ENCODE measurements at regions not wholly inside any gene's neighbourhood (a gene's known extent, or its start where the extent isn't known, plus 50 kb on each side); places are given as distances from the start of the nearest gene placed in this dataset.
"Not testable (repeated sequence)": the region's sequence is repeated elsewhere in the genome, so short reads cannot be mapped to it uniquely, and the experiment has no call there.

- DNase-seq (ENCODE audit: low read depth in 4 of 4, low spot score in 3 of 4), result not testable (repeated sequence)
Observed at GRCh38 chr6:11457422-11457821, 80.1 kb upstream of the TMEM170B start.

- not testable (repeated sequence) for DNase-seq (ENCODE audit: low read depth in 4 of 4, low spot score in 3 of 4)
Observed at GRCh38 chr6:11452106-11452505, 85.4 kb upstream of the TMEM170B start.

- DNase-seq (ENCODE audit: low read depth in 4 of 4, low spot score in 3 of 4), result no peak
Observed at GRCh38 chr6:11450037-11450436, 87.5 kb upstream of the TMEM170B start.

GRCh38 chr6:11449408-11449807, 88.1 kb upstream of the TMEM170B start:
- no peak for DNase-seq (ENCODE audit: low read depth in 4 of 4, low spot score in 3 of 4)

GRCh38 chr6:11448038-11448437, 89.5 kb upstream of the TMEM170B start:
- no peak for DNase-seq (ENCODE audit: low read depth in 4 of 4, low spot score in 3 of 4)

GRCh38 chr6:11447265-11447664, 90.3 kb upstream of the TMEM170B start:
- DNase-seq (ENCODE audit: low read depth in 4 of 4, low spot score in 3 of 4), result no peak

GRCh38 chr6:11445146-11445545, 92.4 kb upstream of the TMEM170B start:
- DNase-seq (ENCODE audit: low read depth in 4 of 4, low spot score in 3 of 4), result no peak

- not testable (repeated sequence) for DNase-seq (ENCODE audit: low read depth in 4 of 4, low spot score in 3 of 4)
Observed at GRCh38 chr6:11443125-11443524, 94.4 kb upstream of the TMEM170B start.

GRCh38 chr6:11442495-11442894, 95.1 kb upstream of the TMEM170B start:
- DNase-seq (ENCODE audit: low read depth in 4 of 4, low spot score in 3 of 4), result no peak

- no peak for DNase-seq (ENCODE audit: low read depth in 4 of 4, low spot score in 3 of 4)
Observed at GRCh38 chr6:11439876-11440275, 97.7 kb upstream of the TMEM170B start.

- DNase-seq (ENCODE audit: low read depth in 4 of 4, low spot score in 3 of 4), result no peak
Observed at GRCh38 chr6:11439017-11439420, 98.5 kb upstream of the TMEM170B start.

- no peak for DNase-seq (ENCODE audit: low read depth in 4 of 4, low spot score in 3 of 4)
Observed at GRCh38 chr6:11437824-11438459, 99.6 kb upstream of the TMEM170B start.

GRCh38 chr6:11436508-11437096, 100.9 kb upstream of the TMEM170B start:
- DNase-seq (ENCODE audit: low read depth in 4 of 4, low spot score in 3 of 4), result no peak

- no peak for DNase-seq (ENCODE audit: low read depth in 4 of 4, low spot score in 3 of 4)
Observed at GRCh38 chr6:11434565-11435326, 102.8 kb upstream of the TMEM170B start.

- no peak for DNase-seq (ENCODE audit: low read depth in 4 of 4, low spot score in 3 of 4)
Observed at GRCh38 chr6:11433860-11434259, 103.7 kb upstream of the TMEM170B start.

GRCh38 chr6:11432713-11433450, 104.7 kb upstream of the TMEM170B start:
- no peak for DNase-seq (ENCODE audit: low read depth in 4 of 4, low spot score in 3 of 4)

GRCh38 chr6:11432091-11432490, 105.5 kb upstream of the TMEM170B start:
- DNase-seq (ENCODE audit: low read depth in 4 of 4, low spot score in 3 of 4), result no peak

GRCh38 chr6:11431455-11431937, 106.1 kb upstream of the TMEM170B start:
- no peak for DNase-seq (ENCODE audit: low read depth in 4 of 4, low spot score in 3 of 4)

- DNase-seq (ENCODE audit: low read depth in 4 of 4, low spot score in 3 of 4), result no peak
Observed at GRCh38 chr6:11430036-11430435, 107.5 kb upstream of the TMEM170B start.

GRCh38 chr6:11429577-11429976, 108.0 kb upstream of the TMEM170B start:
- no peak for DNase-seq (ENCODE audit: low read depth in 4 of 4, low spot score in 3 of 4)

- no peak for DNase-seq (ENCODE audit: low read depth in 4 of 4, low spot score in 3 of 4)
Observed at GRCh38 chr6:11428895-11429294, 108.7 kb upstream of the TMEM170B start.
